Epithelial cell of proximal tubule (primary cell): ENCODE measurements at regions not wholly inside any gene's neighbourhood (a gene's known extent, or its start where the extent isn't known, plus 50 kb on each side); places are given as distances from the start of the nearest gene placed in this dataset.
A peak's percentile ranks its signal among the peaks of the same experiment; 100 is the strongest.

Experiments
- DNase-seq: peaks from one replicate; pipeline ENCODE4 v3.0.0-alpha.2; 2011; ENCODE audit warnings: low read depth
- H3K4me3 ChIP-seq: 2 replicates; pipeline ENCODE4 v1.5.1; 2011; ENCODE audit warnings: low read depth, mild to moderate bottlenecking, low read length
- TF ChIP-seq, protein P1 (sequence below): conservative IDR thresholded peaks from 2 replicates; pipeline ENCODE4 v1.5.1; 2012; ENCODE audit warnings: low read depth, mild to moderate bottlenecking, low read length

DNA sequence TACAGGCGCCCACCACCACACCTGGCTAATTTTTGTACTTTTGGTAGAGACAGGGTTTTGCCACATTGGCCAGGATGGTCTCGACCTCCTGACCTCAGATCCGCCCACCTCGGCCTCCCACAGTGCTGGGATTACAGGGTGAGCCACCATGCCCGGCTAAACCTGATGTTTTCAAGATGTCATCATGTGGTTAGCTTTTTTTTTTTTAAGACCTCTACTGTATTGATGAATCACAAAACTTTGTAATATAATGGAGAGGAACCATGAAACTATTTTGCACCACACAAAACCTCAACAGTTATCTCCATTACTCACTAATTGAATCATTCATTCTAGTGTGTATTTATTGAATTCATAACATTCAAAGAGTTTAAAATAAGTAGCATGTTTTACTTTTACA lies 94.7 kb upstream of the NEIL3 start:
- DNase-seq, result no peak
- no peak overlapping the region for H3K4me3 ChIP-seq
- TF ChIP-seq, protein P1, sequence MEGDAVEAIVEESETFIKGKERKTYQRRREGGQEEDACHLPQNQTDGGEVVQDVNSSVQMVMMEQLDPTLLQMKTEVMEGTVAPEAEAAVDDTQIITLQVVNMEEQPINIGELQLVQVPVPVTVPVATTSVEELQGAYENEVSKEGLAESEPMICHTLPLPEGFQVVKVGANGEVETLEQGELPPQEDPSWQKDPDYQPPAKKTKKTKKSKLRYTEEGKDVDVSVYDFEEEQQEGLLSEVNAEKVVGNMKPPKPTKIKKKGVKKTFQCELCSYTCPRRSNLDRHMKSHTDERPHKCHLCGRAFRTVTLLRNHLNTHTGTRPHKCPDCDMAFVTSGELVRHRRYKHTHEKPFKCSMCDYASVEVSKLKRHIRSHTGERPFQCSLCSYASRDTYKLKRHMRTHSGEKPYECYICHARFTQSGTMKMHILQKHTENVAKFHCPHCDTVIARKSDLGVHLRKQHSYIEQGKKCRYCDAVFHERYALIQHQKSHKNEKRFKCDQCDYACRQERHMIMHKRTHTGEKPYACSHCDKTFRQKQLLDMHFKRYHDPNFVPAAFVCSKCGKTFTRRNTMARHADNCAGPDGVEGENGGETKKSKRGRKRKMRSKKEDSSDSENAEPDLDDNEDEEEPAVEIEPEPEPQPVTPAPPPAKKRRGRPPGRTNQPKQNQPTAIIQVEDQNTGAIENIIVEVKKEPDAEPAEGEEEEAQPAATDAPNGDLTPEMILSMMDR, result no peak

DNA sequence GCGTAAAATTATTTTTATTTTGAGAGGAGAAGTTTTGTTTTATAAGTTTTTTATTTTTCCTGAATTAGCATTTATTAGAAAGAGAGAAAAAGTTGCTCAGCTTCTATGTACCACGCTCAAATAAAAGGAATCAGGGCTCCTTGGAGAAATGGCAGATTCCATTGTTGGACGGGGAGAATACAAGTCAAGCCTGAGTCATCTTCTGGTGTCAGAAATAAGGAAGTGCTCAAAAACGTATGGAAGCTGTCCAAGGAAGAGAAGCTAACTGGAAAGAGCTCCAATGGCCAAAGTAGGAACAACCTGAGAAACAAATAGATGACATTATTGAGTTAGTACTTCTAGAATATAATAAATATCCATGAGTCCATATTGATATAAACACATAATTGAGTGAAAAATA lies 89.3 kb upstream of the NEIL3 start:
- TF ChIP-seq, protein P1, result no peak
- no peak for DNase-seq
- no peak overlapping the region for H3K4me3 ChIP-seq

DNA sequence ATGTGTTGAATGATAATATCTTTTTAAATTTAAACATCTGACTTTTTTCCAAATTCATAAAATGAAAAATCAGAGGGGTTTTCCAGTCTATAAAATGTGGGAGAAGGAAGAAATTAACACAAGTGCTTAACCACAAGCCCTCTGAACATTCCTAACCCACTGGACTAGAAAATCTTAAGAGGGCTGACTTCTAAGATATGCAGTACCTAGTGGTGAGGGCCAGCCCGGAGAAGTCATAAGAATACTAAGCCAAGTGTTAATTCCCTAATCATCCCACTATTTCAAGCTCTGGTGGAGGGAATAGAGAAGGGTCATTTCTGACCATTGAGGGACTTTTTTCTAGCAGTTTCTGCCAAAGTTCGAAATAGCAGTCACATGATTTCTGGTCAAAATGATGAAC lies 86.9 kb upstream of the NEIL3 start:
- DNase-seq, result peak; percentile 99
- TF ChIP-seq, protein P1, result peak; percentile 6
- H3K4me3 ChIP-seq, result no peak overlapping the region

DNA sequence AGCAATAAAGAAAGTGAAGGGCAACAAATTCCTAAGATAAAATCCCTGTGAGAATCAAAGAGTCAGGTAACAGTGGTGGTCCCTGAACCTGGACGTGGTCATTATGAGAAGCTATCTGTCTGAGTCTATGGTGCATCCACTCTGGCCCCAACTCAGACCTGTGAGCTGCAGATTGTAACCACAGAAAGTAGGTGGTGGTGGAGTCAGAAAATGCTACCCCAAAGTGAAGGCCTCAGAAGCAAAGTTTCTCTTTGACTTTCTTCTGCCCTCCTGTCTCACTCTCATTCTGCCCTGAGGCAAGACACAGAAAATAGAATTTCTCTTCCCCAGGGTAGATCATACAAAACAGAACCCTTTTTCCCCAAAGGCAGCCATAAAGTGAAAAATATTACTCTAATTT lies 84.1 kb upstream of the NEIL3 start:
- TF ChIP-seq, protein P1, result no peak
- no peak overlapping the region for H3K4me3 ChIP-seq
- no peak for DNase-seq

DNA sequence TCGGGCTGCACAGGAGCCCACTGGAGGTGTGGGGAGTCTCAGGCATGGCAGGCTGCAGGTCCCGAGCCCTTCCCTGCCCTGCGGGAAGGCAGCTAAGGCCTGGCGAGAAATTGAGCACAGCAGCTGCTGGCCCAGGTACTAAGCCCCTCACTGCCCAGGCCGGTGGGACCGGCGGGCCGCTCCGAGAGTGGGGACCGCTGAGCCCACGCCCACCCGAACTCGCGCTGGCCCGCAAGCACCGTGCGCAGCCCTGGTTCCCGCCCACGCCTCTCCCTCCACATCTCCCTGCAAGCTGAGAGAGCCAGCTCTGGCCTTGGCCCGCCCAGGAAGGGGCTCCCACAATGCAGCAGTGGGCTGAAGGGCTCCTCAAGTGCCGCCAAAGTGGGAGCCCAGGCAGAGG lies 82.0 kb upstream of the NEIL3 start:
- H3K4me3 ChIP-seq, result no peak overlapping the region
- TF ChIP-seq, protein P1, result no peak
- DNase-seq, result no peak

DNA sequence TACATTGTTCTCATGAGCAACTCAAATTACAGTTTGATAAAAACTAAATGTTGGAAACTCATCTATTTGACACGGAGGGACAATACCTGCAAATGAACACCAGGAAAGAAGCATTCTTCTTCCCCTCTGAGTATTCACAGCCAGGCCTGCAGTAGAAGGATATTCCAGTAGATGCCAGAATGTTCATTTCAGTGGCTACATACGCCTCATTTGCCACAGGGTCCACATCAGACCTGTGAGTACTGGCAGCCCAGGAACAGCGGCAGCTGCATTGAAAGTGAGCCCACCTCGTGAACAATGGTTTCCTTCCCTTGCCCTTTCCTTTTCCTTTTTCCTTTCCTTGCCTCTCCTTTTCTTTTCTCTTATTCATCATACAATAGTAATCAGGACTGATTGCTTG lies 81.1 kb upstream of the NEIL3 start:
- no peak for DNase-seq
- TF ChIP-seq, protein P1, result no peak
- H3K4me3 ChIP-seq, result no peak overlapping the region

DNA sequence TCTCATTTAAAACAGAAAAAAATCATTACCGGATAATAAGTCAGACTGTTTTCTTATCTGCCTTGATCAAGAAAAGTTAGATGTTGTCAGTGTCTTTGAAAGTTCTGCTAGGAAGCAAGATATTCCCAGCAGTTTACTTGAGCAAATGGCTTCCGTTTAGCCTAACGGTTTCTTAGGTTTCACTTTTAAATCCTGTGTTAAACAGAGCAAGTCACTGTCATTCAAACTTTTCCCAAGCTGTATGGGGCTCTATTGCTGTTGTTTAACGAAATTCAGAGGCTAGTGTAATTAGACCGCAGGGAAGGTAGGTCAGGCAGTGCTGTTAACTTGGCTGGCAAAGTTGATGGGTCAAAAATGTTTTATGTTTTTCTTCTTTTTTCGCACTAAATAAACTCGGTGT lies 80.3 kb upstream of the NEIL3 start:
- DNase-seq, result no peak
- H3K4me3 ChIP-seq, result peak overlapping the region; percentile 23
- TF ChIP-seq, protein P1, result no peak
